DOHH2 (cell line): ENCODE measurements at regions not wholly inside any gene's neighbourhood (a gene's known extent, or its start where the extent isn't known, plus 50 kb on each side); places are given as distances from the start of the nearest gene placed in this dataset.

Experiments used
- H3F3A ChIP-seq: fragments of 200-600 bp; sonication (generic), shearing (Covaris generic); 2 replicates; pipeline ENCODE4 v1.6.0; 2016; ENCODE audit warnings: antibody characterized with exemption, mild to moderate bottlenecking; ENCODE audit not compliant: control insufficient read depth, insufficient read depth
- H3K27ac ChIP-seq: fragments of 200-600 bp; sonication (generic); 2 replicates; pipeline ENCODE4 v1.5.1; 2014; ENCODE audit warnings: low read depth, mild to moderate bottlenecking, low read length, moderate library complexity
- H3K27me3 ChIP-seq: fragments of 200-600 bp; sonication (generic); 2 replicates; pipeline ENCODE4 v1.6.1; 2014; ENCODE audit warnings: mild to moderate bottlenecking, low read length, mixed read lengths; ENCODE audit not compliant: control insufficient read depth
- H3K36me3 ChIP-seq: fragments of 200-600 bp; sonication (generic); 2 replicates; pipeline ENCODE4 v1.6.1; 2014; ENCODE audit warnings: mild to moderate bottlenecking, low read length, moderate library complexity, mixed read lengths; ENCODE audit not compliant: control insufficient read depth
- H3K4me1 ChIP-seq: fragments of 200-600 bp; sonication (generic); 2 replicates; pipeline ENCODE4 v1.6.1; 2014; ENCODE audit warnings: mild to moderate bottlenecking, low read length, mixed read lengths; ENCODE audit not compliant: control insufficient read depth
- H3K4me2 ChIP-seq: fragments of 200-600 bp; sonication (generic); 2 replicates; pipeline ENCODE4 v1.6.0; 2014; ENCODE audit warnings: mild to moderate bottlenecking, low read length, moderate library complexity
- H3K4me3 ChIP-seq: fragments of 200-600 bp; sonication (generic); 2 replicates; pipeline ENCODE4 v1.5.1; 2014; ENCODE audit warnings: mild to moderate bottlenecking, low read length, mixed read lengths
- H3K79me2 ChIP-seq: fragments of 200-600 bp; sonication (generic); 2 replicates; pipeline ENCODE4 v1.6.1; 2014; ENCODE audit warnings: mild to moderate bottlenecking, low read length, mixed read lengths; ENCODE audit not compliant: control insufficient read depth
- H3K9me2 ChIP-seq: fragments of 200-600 bp; sonication (generic); replicated peaks from 2 replicates; pipeline ENCODE4 v1.6.1; 2014; ENCODE audit warnings: mild to moderate bottlenecking, low read length, mixed read lengths; ENCODE audit not compliant: control insufficient read depth
- H3K9me3 ChIP-seq: fragments of 200-600 bp; sonication (generic); 2 replicates; pipeline ENCODE4 v1.6.1; 2014; ENCODE audit warnings: antibody characterized with exemption, low read length, mixed read lengths; ENCODE audit not compliant: control insufficient read depth, insufficient read depth
- H4K20me1 ChIP-seq: fragments of 200-600 bp; sonication (generic); 2 replicates; pipeline ENCODE4 v1.6.0; 2014; ENCODE audit warnings: low read depth, mild to moderate bottlenecking, antibody characterized with exemption, low read length, moderate library complexity; ENCODE audit not compliant: control insufficient read depth, insufficient read depth
- CTCF ChIP-seq: fragments of 200-600 bp; sonication (generic); IDR thresholded peaks from one replicate; pipeline ENCODE4 v1.5.1; 2014; ENCODE audit warnings: antibody characterized with exemption, mild to moderate bottlenecking, low read depth, low read length; ENCODE audit not compliant: poor library complexity, severe bottlenecking
- EZH2phosphoT487 ChIP-seq: fragments of 200-600 bp; sonication (generic); IDR thresholded peaks from 2 replicates; pipeline ENCODE4 v1.6.1; 2017; ENCODE audit warnings: borderline replicate concordance, mild to moderate bottlenecking, antibody characterized with exemption, low read length, moderate library complexity, mixed read lengths

DNA sequence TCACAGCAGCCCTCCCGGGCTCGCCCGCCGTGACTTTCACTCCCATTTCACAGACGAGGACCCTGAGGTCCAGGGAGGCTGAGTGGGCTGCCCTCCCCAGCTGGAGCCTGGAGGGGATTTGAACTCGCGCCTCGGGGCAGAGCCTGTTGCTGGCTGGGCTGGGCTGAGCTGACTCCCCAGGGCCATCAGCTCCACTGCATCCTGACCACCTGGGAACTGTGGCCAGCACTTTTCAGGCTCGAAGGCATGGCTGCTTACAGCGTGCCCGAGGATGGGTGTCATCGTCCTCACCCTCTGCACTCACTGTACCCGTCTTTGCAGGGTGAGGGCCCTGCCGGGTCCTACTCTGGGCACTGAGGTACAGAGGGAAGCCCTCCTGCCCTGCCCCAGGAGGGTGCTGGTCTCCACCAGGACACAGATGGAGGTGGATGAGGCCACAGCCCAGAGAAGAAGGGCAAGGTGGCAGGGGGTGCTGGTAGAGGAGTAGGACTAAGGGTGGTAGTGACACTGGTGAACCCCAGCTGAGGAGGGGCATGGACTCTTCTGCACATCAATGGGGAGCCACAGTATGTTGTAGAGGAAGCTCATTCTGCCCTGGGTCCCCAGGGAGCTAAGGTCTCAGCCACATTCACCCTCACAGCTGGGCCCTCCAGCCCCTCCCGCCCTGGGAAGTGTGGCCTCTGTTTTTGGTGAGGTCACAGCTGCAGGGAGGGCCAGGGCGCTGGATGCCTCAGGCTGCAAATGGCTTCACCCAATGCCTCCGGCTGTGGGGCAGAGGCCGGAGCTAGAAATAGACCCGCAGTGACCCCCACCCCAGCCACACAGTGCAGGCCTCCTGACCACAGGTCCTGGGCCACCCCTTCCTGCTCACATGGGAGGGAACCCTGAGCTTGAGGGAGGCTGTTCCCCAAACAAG is 365.1 kb upstream of the SFSWAP start:
- no peaks in the 10 kb centered on the region for H3K27me3 ChIP-seq
- no peak overlapping the region for H3K4me2 ChIP-seq
- H3K4me3 ChIP-seq = no peak overlapping the region
- H3F3A ChIP-seq = no peaks in the 10 kb centered on the region
- H3K9me3 ChIP-seq = no peaks in the 10 kb centered on the region
- H4K20me1 ChIP-seq = no peaks in the 10 kb centered on the region
- no peaks in the 10 kb centered on the region for H3K36me3 ChIP-seq
- H3K4me1 ChIP-seq = no peaks in the 10 kb centered on the region
- TF ChIP-seq EZH2phosphoT487 (no peak), CTCF (no peak)
- H3K27ac ChIP-seq = no peak overlapping the region
- no peaks in the 10 kb centered on the region for H3K9me2 ChIP-seq
- H3K79me2 ChIP-seq = no peaks in the 10 kb centered on the region

- no peaks in the 10 kb centered on the region for H4K20me1 ChIP-seq
- H3K4me2 ChIP-seq = no peak overlapping the region
- H3K36me3 ChIP-seq = no peaks in the 10 kb centered on the region
- H3K79me2 ChIP-seq = no peaks in the 10 kb centered on the region
- H3F3A ChIP-seq = no peaks in the 10 kb centered on the region
- no peaks in the 10 kb centered on the region for H3K9me2 ChIP-seq
- H3K4me1 ChIP-seq = no peaks in the 10 kb centered on the region
- no peak for TF ChIP-seq CTCF
- TF ChIP-seq EZH2phosphoT487 = no peak
- no peak overlapping the region for H3K27ac ChIP-seq
- H3K27me3 ChIP-seq = no peaks in the 10 kb centered on the region
- H3K4me3 ChIP-seq = no peak overlapping the region
- peaks cover 7% of the 10 kb centered on the region; the same call in 1 of the 2 replicates for H3K9me3 ChIP-seq
Observed at GRCh38 chr12:131346555-131347344, 364.1 kb upstream of the SFSWAP start.

GRCh38 chr12:131347345-131347714 is 363.6 kb upstream of the SFSWAP start:
- Histone ChIP-seq H3K27me3 (no peaks in the 10 kb centered on the region), H4K20me1 (no peaks in the 10 kb centered on the region), H3K79me2 (no peaks in the 10 kb centered on the region), H3K4me2 (no peak overlapping the region), H3K4me3 (no peak overlapping the region), H3F3A (no peaks in the 10 kb centered on the region), H3K9me3 (peaks cover 7% of the 10 kb centered on the region; the same call in 1 of the 2 replicates), H3K9me2 (no peaks in the 10 kb centered on the region), H3K27ac (no peak overlapping the region), H3K36me3 (no peaks in the 10 kb centered on the region), H3K4me1 (no peaks in the 10 kb centered on the region)
- TF ChIP-seq EZH2phosphoT487 (no peak), CTCF (no peak)
